ENCODE measurements at regions not wholly inside any gene's neighbourhood (a gene's known extent, or its start where the extent isn't known, plus 50 kb on each side); places are given as distances from the start of the nearest gene placed in this dataset.

- TF ChIP-seq, protein P1, sequence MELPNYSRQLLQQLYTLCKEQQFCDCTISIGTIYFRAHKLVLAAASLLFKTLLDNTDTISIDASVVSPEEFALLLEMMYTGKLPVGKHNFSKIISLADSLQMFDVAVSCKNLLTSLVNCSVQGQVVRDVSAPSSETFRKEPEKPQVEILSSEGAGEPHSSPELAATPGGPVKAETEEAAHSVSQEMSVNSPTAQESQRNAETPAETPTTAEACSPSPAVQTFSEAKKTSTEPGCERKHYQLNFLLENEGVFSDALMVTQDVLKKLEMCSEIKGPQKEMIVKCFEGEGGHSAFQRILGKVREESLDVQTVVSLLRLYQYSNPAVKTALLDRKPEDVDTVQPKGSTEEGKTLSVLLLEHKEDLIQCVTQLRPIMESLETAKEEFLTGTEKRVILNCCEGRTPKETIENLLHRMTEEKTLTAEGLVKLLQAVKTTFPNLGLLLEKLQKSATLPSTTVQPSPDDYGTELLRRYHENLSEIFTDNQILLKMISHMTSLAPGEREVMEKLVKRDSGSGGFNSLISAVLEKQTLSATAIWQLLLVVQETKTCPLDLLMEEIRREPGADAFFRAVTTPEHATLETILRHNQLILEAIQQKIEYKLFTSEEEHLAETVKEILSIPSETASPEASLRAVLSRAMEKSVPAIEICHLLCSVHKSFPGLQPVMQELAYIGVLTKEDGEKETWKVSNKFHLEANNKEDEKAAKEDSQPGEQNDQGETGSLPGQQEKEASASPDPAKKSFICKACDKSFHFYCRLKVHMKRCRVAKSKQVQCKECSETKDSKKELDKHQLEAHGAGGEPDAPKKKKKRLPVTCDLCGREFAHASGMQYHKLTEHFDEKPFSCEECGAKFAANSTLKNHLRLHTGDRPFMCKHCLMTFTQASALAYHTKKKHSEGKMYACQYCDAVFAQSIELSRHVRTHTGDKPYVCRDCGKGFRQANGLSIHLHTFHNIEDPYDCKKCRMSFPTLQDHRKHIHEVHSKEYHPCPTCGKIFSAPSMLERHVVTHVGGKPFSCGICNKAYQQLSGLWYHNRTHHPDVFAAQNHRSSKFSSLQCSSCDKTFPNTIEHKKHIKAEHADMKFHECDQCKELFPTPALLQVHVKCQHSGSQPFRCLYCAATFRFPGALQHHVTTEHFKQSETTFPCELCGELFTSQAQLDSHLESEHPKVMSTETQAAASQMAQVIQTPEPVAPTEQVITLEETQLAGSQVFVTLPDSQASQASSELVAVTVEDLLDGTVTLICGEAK (IDR thresholded peaks at IDR 0.05; ENCODE audit: borderline replicate concordance) = no peak
- no peak for TF ChIP-seq HCFC1 (IDR thresholded peaks at IDR 0.05; ENCODE audit: low read length)
These were observed 474.1 kb downstream of the RNF144B start (continued) for GRCh38 chr6:18861204-18861603.

DNA sequence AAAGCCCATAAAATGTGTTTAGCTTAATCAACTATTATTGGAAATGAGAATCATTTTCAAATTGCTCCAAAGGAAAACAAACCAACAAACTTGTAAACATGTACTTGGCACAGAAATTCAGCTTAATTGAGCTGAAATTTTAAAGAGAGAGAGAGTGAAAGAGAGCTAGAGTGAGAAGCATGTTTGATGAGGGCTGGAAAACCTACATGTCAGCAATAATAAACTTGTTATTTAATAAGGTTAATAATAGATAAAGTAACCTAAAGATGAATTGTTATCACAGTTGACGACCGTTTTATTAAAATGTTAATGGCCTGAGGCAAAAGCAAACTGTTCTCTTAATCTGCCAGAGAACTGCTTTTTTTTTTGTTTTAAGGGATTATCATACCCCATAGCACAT lies 496.1 kb downstream of the RNF144B start:
- ChIA-PET CTCF (no interaction called here), RAD21 (ENCODE audit: unreplicated experiment) (no interaction called here), POLR2A (no interaction called here), SMC1A (ENCODE audit: uncharacterized antibody, unreplicated experiment) (no interaction called here)
- no peaks in the 10 kb centered on the region for H3K4me1 ChIP-seq (ENCODE audit: control insufficient read depth, insufficient read depth, low read length)
- no peak overlapping the region for H3K27ac ChIP-seq (ENCODE audit: control insufficient read depth, insufficient read depth)
- WGBS (ENCODE audit: insufficient coverage, insufficient replicate concordance, low lambda C conversion rate, missing lambda C conversion rate) = 6% methylated on average over 2 of the region's 2 CpGs
- H3K36me3 ChIP-seq (ENCODE audit: control insufficient read depth in 2 of 2, insufficient read depth in 2 of 2, low read length in 1 of 2) = no peaks in the 10 kb centered on the region
- DNase-seq (ENCODE audit: low read depth, low spot score) (no peak), FAIRE-seq (no peak), ATAC-seq (no peak)
- H3K4me3 ChIP-seq = no peak overlapping the region
- BruUV-seq (replicated peaks) = no TSS peak
- in situ Hi-C loops (cut with MboI) = no loop called here
- no peak overlapping the region for H3K4me2 ChIP-seq (ENCODE audit: control insufficient read depth, insufficient read depth)
- H3K27me3 ChIP-seq (replicated peaks in 1 of 2; ENCODE audit: control insufficient read depth in 2 of 2, insufficient read depth in 2 of 2, low read length in 1 of 2) = no peaks in the 10 kb centered on the region
- no peak overlapping the region for H3K9ac ChIP-seq (ENCODE audit: control insufficient read depth, insufficient read depth, low read length)
- no peak overlapping the region for H2AFZ ChIP-seq (ENCODE audit: control insufficient read depth, low read depth, low read length)
- H3K79me2 ChIP-seq (ENCODE audit: control insufficient read depth, insufficient read depth, low read length) = no peaks in the 10 kb centered on the region
- H3K9me3 ChIP-seq (replicated peaks; ENCODE audit: control insufficient read depth, insufficient read depth, low read length) = no peaks in the 10 kb centered on the region
- TF ChIP-seq IKZF1 (conservative IDR thresholded peaks at IDR 0.05) = no peak
- no peak for TF ChIP-seq PAX8 (IDR thresholded peaks at IDR 0.05)
- intact Hi-C loops (cut with micrococcal nuclease; ENCODE audit: unreplicated experiment) = no loop called here
- no peaks in the 10 kb centered on the region for H4K20me1 ChIP-seq (ENCODE audit: control insufficient read depth, insufficient read depth)

All from GM12878 (cell line).